Stimulated activated memory B cell treated with anti-CD40 and anti-IgM and Interleukin-4, amounts not matched to agents 10 μg/mL and 1 μg/mL and 100 μg/mL, for 72 hours (primary cell): ENCODE measurements at regions not wholly inside any gene's neighbourhood (a gene's known extent, or its start where the extent isn't known, plus 50 kb on each side); places are given as distances from the start of the nearest gene placed in this dataset.
A peak's percentile ranks its signal among the peaks of the same experiment; 100 is the strongest.
"Not testable (repeated sequence)": the region's sequence is repeated elsewhere in the genome, so short reads cannot be mapped to it uniquely, and the experiment has no call there.

Source experiments
- ATAC-seq: fragments of 150-1000 bp; cut with Tn5 transposase; 2 replicates; pipeline ENCODE4 v1.10.0; 2021
- H3K27ac Mint-ChIP-seq: one replicate; pipeline ENCODE4 v1.8.0; 2022; ENCODE audit warnings: mild to moderate bottlenecking, mixed read lengths
- H3K27me3 Mint-ChIP-seq: one replicate; pipeline ENCODE4 v1.8.0; 2022; ENCODE audit warnings: mixed read lengths
- H3K36me3 Mint-ChIP-seq: one replicate; pipeline ENCODE4 v1.8.0; 2022; ENCODE audit warnings: mixed read lengths
- H3K4me1 Mint-ChIP-seq: one replicate; pipeline ENCODE4 v1.8.0; 2022; ENCODE audit warnings: mixed read lengths
- H3K4me3 Mint-ChIP-seq: one replicate; pipeline ENCODE4 v1.8.0; 2022; ENCODE audit warnings: mild to moderate bottlenecking, moderate library complexity, mixed read lengths
- H3K9me3 Mint-ChIP-seq: one replicate; pipeline ENCODE4 v1.8.0; 2022; ENCODE audit warnings: mixed read lengths

- Mint-ChIP-seq H3K4me1 (peaks cover 11% of the 10 kb centered on the region), H3K27ac (peak overlapping the region; percentile 58), H3K4me3 (peak overlapping the region; percentile 59)
- peak; percentile 80 for ATAC-seq
- H3K9me3 Mint-ChIP-seq, H3K36me3 Mint-ChIP-seq, H3K27me3 Mint-ChIP-seq: not testable (repeated sequence)
These were observed 451.5 kb downstream of the RPIA start for GRCh38 chr2:89142959-89143358.

- not testable (repeated sequence) for H3K27ac Mint-ChIP-seq, H3K4me3 Mint-ChIP-seq, H3K36me3 Mint-ChIP-seq
These were observed 453.9 kb downstream of the RPIA start for GRCh38 chr2:89145342-89145741.

GRCh38 chr2:89148256-89148655, 456.8 kb downstream of the RPIA start:
- H3K27me3 Mint-ChIP-seq, H3K9me3 Mint-ChIP-seq, H3K4me3 Mint-ChIP-seq, ATAC-seq, H3K36me3 Mint-ChIP-seq, H3K27ac Mint-ChIP-seq: not testable (repeated sequence)
- H3K4me1 Mint-ChIP-seq = peaks cover 17% of the 10 kb centered on the region

More at GRCh38 chr2:89145342-89145741, 453.9 kb downstream of the RPIA start:
- not testable (repeated sequence) for ATAC-seq, H3K9me3 Mint-ChIP-seq, H3K27me3 Mint-ChIP-seq
- H3K4me1 Mint-ChIP-seq = peaks cover 11% of the 10 kb centered on the region

- not testable (repeated sequence) for H3K4me3 Mint-ChIP-seq, H3K27me3 Mint-ChIP-seq, ATAC-seq, H3K36me3 Mint-ChIP-seq, H3K9me3 Mint-ChIP-seq, H3K27ac Mint-ChIP-seq
- H3K4me1 Mint-ChIP-seq = peaks cover 17% of the 10 kb centered on the region
These were observed 460.2 kb downstream of the RPIA start for GRCh38 chr2:89151699-89152098.

- not testable (repeated sequence) for H3K36me3 Mint-ChIP-seq, H3K27me3 Mint-ChIP-seq, H3K9me3 Mint-ChIP-seq
- H3K4me1 Mint-ChIP-seq = peaks cover 17% of the 10 kb centered on the region
- ATAC-seq = peak; percentile 79
- H3K27ac Mint-ChIP-seq = peak overlapping the region; percentile 47
- peak overlapping the region; percentile 57 for H3K4me3 Mint-ChIP-seq
These were observed 461.0 kb downstream of the RPIA start for GRCh38 chr2:89152501-89152900.

GRCh38 chr2:89153210-89153609, 461.7 kb downstream of the RPIA start:
- not testable (repeated sequence) for H3K9me3 Mint-ChIP-seq, ATAC-seq, H3K27me3 Mint-ChIP-seq, H3K36me3 Mint-ChIP-seq
- peak overlapping the region; percentile 47 for H3K27ac Mint-ChIP-seq
- peaks cover 17% of the 10 kb centered on the region for H3K4me1 Mint-ChIP-seq
- peak overlapping the region; percentile 57 for H3K4me3 Mint-ChIP-seq

GRCh38 chr2:89154247-89154682, 462.8 kb downstream of the RPIA start:
- not testable (repeated sequence) for H3K27me3 Mint-ChIP-seq, ATAC-seq

GRCh38 chr2:89160306-89160705, 468.8 kb downstream of the RPIA start:
- not testable (repeated sequence) for H3K36me3 Mint-ChIP-seq, H3K4me1 Mint-ChIP-seq, H3K9me3 Mint-ChIP-seq, H3K4me3 Mint-ChIP-seq, H3K27ac Mint-ChIP-seq, H3K27me3 Mint-ChIP-seq
- ATAC-seq = peak; percentile 79

More at GRCh38 chr2:89154247-89154682, 462.8 kb downstream of the RPIA start:
- H3K36me3 Mint-ChIP-seq, H3K4me3 Mint-ChIP-seq, H3K9me3 Mint-ChIP-seq, H3K27ac Mint-ChIP-seq: not testable (repeated sequence)
- H3K4me1 Mint-ChIP-seq = peaks cover 17% of the 10 kb centered on the region

- not testable (repeated sequence) for ATAC-seq, H3K27me3 Mint-ChIP-seq, H3K27ac Mint-ChIP-seq, H3K4me3 Mint-ChIP-seq, H3K9me3 Mint-ChIP-seq, H3K4me1 Mint-ChIP-seq, H3K36me3 Mint-ChIP-seq
These were observed 470.2 kb downstream of the RPIA start for GRCh38 chr2:89161626-89162025.

GRCh38 chr2:89170506-89171173, 479.2 kb downstream of the RPIA start:
- H3K36me3 Mint-ChIP-seq, H3K9me3 Mint-ChIP-seq, H3K27me3 Mint-ChIP-seq, H3K4me3 Mint-ChIP-seq, H3K27ac Mint-ChIP-seq, H3K4me1 Mint-ChIP-seq: not testable (repeated sequence)
- peak; percentile 45 for ATAC-seq

- H3K27me3 Mint-ChIP-seq, H3K36me3 Mint-ChIP-seq, H3K4me3 Mint-ChIP-seq, H3K9me3 Mint-ChIP-seq, H3K4me1 Mint-ChIP-seq, ATAC-seq, H3K27ac Mint-ChIP-seq: not testable (repeated sequence)
These were observed 479.7 kb downstream of the RPIA start for GRCh38 chr2:89171174-89171519.

GRCh38 chr2:89177004-89177403, 485.5 kb downstream of the RPIA start:
- not testable (repeated sequence) for H3K4me3 Mint-ChIP-seq, H3K9me3 Mint-ChIP-seq, H3K4me1 Mint-ChIP-seq, H3K27me3 Mint-ChIP-seq, H3K36me3 Mint-ChIP-seq, H3K27ac Mint-ChIP-seq
- peak; percentile 74 for ATAC-seq

GRCh38 chr2:89182221-89182620, 490.7 kb downstream of the RPIA start:
- H3K4me3 Mint-ChIP-seq, H3K9me3 Mint-ChIP-seq, H3K27ac Mint-ChIP-seq, ATAC-seq, H3K27me3 Mint-ChIP-seq, H3K36me3 Mint-ChIP-seq, H3K4me1 Mint-ChIP-seq: not testable (repeated sequence)

GRCh38 chr2:89184746-89185145, 493.3 kb downstream of the RPIA start:
- not testable (repeated sequence) for H3K27ac Mint-ChIP-seq, H3K4me1 Mint-ChIP-seq, H3K4me3 Mint-ChIP-seq, H3K36me3 Mint-ChIP-seq, H3K27me3 Mint-ChIP-seq, H3K9me3 Mint-ChIP-seq, ATAC-seq

- not testable (repeated sequence) for H3K27me3 Mint-ChIP-seq, H3K27ac Mint-ChIP-seq, H3K9me3 Mint-ChIP-seq, H3K4me3 Mint-ChIP-seq, ATAC-seq, H3K36me3 Mint-ChIP-seq
- peaks cover 12% of the 10 kb centered on the region for H3K4me1 Mint-ChIP-seq
These were observed 504.3 kb downstream of the RPIA start for GRCh38 chr2:89195636-89196251.

- H3K4me1 Mint-ChIP-seq = peaks cover 12% of the 10 kb centered on the region
- not testable (repeated sequence) for H3K27me3 Mint-ChIP-seq, H3K36me3 Mint-ChIP-seq, H3K27ac Mint-ChIP-seq, ATAC-seq, H3K9me3 Mint-ChIP-seq
- H3K4me3 Mint-ChIP-seq = peak overlapping the region; percentile 62
These were observed 505.2 kb downstream of the RPIA start for GRCh38 chr2:89196719-89197118.
